IPS DF 6.9 (cell line): ENCODE measurements at regions not wholly inside any gene's neighbourhood (a gene's known extent, or its start where the extent isn't known, plus 50 kb on each side); places are given as distances from the start of the nearest gene placed in this dataset.

Source experiments
- DNase-seq: peaks from one replicate; pipeline ENCODE4 v3.0.0-alpha.2; 2013; ENCODE audit warnings: low read depth, low spot score
- H3K27ac ChIP-seq: one replicate; pipeline ENCODE4 v1.5.1; 2013; ENCODE audit warnings: low read length, control low read depth
- H3K27me3 ChIP-seq: 2 replicates; pipeline ENCODE4 v1.6.1; 2013; ENCODE audit warnings: mild to moderate bottlenecking, low read length; ENCODE audit not compliant: control insufficient read depth, insufficient read depth
- H3K36me3 ChIP-seq: 2 replicates; pipeline ENCODE4 v1.6.1; 2013; ENCODE audit warnings: low read length; ENCODE audit not compliant: control insufficient read depth, insufficient read depth
- H3K4me1 ChIP-seq: 2 replicates; pipeline ENCODE4 v1.6.1; 2013; ENCODE audit warnings: low read length; ENCODE audit not compliant: control insufficient read depth, insufficient read depth
- H3K4me3 ChIP-seq: 2 replicates; pipeline ENCODE4 v1.5.1; 2013; ENCODE audit warnings: mild to moderate bottlenecking, low read length
- H3K9me3 ChIP-seq: 2 replicates; pipeline ENCODE4 v1.6.1; 2013; ENCODE audit warnings: low read length, inconsistent platforms; ENCODE audit not compliant: control insufficient read depth, insufficient read depth
- WGBS: extraction: QIAGEN DNeasy Blood & Tissue Kit; methylation state at CpG from one replicate; pipeline ENCODE4 v1.1.7; 2013; ENCODE audit warnings: mixed read lengths, missing lambda C conversion rate; ENCODE audit not compliant: insufficient read length, insufficient coverage; 5-methylcytosine and 5-hydroxymethylcytosine counted together

GRCh38 chr2:41710944-41711343 is 336.9 kb upstream of the PKDCC start:
- Histone ChIP-seq H3K27ac (no peak overlapping the region), H3K27me3 (no peaks in the 10 kb centered on the region), H3K36me3 (no peaks in the 10 kb centered on the region), H3K9me3 (no peaks in the 10 kb centered on the region), H3K4me1 (no peaks in the 10 kb centered on the region), H3K4me3 (no peak overlapping the region)
- no CpG with 5 or more reads among the region's 3 CpGs for WGBS
- no peak for DNase-seq

- Histone ChIP-seq H3K27ac (no peak overlapping the region), H3K9me3 (no peaks in the 10 kb centered on the region), H3K4me1 (no peaks in the 10 kb centered on the region), H3K36me3 (no peaks in the 10 kb centered on the region), H3K27me3 (no peaks in the 10 kb centered on the region), H3K4me3 (no peak overlapping the region)
- no peak for DNase-seq
- no CpG with 5 or more reads among the region's 2 CpGs for WGBS
Observed at GRCh38 chr2:41711736-41712135, 336.1 kb upstream of the PKDCC start.

- DNase-seq, result no peak
- no CpG with 5 or more reads among the region's 5 CpGs for WGBS
- Histone ChIP-seq H3K9me3 (no peaks in the 10 kb centered on the region), H3K4me1 (no peaks in the 10 kb centered on the region), H3K27me3 (no peaks in the 10 kb centered on the region), H3K36me3 (no peaks in the 10 kb centered on the region), H3K4me3 (no peak overlapping the region), H3K27ac (no peak overlapping the region)
Observed at GRCh38 chr2:41716497-41716896, 331.3 kb upstream of the PKDCC start.

GRCh38 chr2:41717839-41718238 is 330.0 kb upstream of the PKDCC start:
- Histone ChIP-seq H3K9me3 (no peaks in the 10 kb centered on the region), H3K4me3 (no peak overlapping the region), H3K36me3 (no peaks in the 10 kb centered on the region), H3K4me1 (no peaks in the 10 kb centered on the region), H3K27ac (no peak overlapping the region), H3K27me3 (no peaks in the 10 kb centered on the region)
- WGBS, result no CpG with 5 or more reads among the region's 1 CpG
- no peak for DNase-seq

DNA sequence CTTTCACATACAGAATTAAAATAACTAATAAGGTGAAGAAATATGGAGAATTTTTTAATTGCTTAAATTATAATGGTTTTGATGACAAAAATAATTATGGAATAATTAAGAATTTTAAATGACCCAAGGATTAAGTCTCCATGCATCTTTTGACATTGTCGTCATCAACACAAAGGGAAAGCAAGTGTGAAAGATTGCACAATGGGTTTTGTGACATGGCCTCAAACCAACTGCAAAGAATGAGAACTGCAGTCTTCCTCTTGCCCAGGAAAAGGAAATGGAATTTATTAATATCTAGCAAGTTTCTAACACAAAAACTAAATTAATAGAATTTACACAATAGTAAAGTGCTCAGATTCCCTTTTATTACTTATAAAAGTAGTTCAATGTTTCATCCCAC is 329.1 kb upstream of the PKDCC start:
- no CpG with 5 or more reads among the region's 1 CpG for WGBS
- no peaks in the 10 kb centered on the region for H3K27me3 ChIP-seq
- H3K36me3 ChIP-seq, result no peaks in the 10 kb centered on the region
- no peak for DNase-seq
- no peak overlapping the region for H3K4me3 ChIP-seq
- H3K27ac ChIP-seq, result no peak overlapping the region
- no peaks in the 10 kb centered on the region for H3K4me1 ChIP-seq
- H3K9me3 ChIP-seq, result no peaks in the 10 kb centered on the region

GRCh38 chr2:41719756-41720155 is 328.1 kb upstream of the PKDCC start:
- no peak overlapping the region for H3K4me3 ChIP-seq
- H3K9me3 ChIP-seq, result no peaks in the 10 kb centered on the region
- H3K27ac ChIP-seq, result no peak overlapping the region
- no peaks in the 10 kb centered on the region for H3K36me3 ChIP-seq
- no peaks in the 10 kb centered on the region for H3K27me3 ChIP-seq
- no peaks in the 10 kb centered on the region for H3K4me1 ChIP-seq
- no CpG with 5 or more reads among the region's 6 CpGs for WGBS
- DNase-seq, result no peak

GRCh38 chr2:41720331-41721251 is 327.2 kb upstream of the PKDCC start:
- Histone ChIP-seq H3K27ac (no peak overlapping the region), H3K4me3 (no peak overlapping the region), H3K4me1 (no peaks in the 10 kb centered on the region), H3K36me3 (no peaks in the 10 kb centered on the region), H3K27me3 (no peaks in the 10 kb centered on the region), H3K9me3 (no peaks in the 10 kb centered on the region)
- DNase-seq, result no peak
- no CpG with 5 or more reads among the region's 6 CpGs for WGBS

- H3K27ac ChIP-seq, result no peak overlapping the region
- no peak for DNase-seq
- no CpG with 5 or more reads among the region's 6 CpGs for WGBS
Observed at GRCh38 chr2:41722668-41723369, 325.0 kb upstream of the PKDCC start.

GRCh38 chr2:41723526-41723925 is 324.3 kb upstream of the PKDCC start:
- H3K4me1 ChIP-seq, result no peaks in the 10 kb centered on the region
- H3K27ac ChIP-seq, result no peak overlapping the region
- WGBS, result no CpG with 5 or more reads among the region's 3 CpGs
- no peaks in the 10 kb centered on the region for H3K9me3 ChIP-seq
- H3K27me3 ChIP-seq, result no peaks in the 10 kb centered on the region
- H3K4me3 ChIP-seq, result no peak overlapping the region
- H3K36me3 ChIP-seq, result no peaks in the 10 kb centered on the region
- no peak for DNase-seq

More at GRCh38 chr2:41722668-41723369, 325.0 kb upstream of the PKDCC start:
- no peaks in the 10 kb centered on the region for H3K4me1 ChIP-seq
- H3K36me3 ChIP-seq, result no peaks in the 10 kb centered on the region
- H3K4me3 ChIP-seq, result no peak overlapping the region
- no peaks in the 10 kb centered on the region for H3K9me3 ChIP-seq
- H3K27me3 ChIP-seq, result no peaks in the 10 kb centered on the region

DNA sequence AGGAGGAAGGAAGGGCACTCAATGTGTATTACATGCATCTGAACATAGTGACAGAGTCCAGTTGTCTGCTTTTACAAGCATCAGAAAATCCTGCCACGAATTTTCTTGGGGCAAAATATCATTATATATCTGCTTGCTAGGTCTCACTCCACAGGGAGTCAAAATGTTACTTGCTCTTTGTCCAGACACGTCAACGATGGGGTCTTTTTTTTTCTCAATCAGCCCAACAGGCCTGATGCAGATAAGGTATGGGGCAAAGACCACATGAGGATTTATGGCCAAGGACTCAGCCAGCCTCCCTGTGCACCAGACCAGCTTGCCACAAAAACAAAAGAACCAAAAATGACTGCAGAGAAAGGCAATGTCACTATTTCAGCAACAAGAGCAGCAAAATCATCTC is 323.4 kb upstream of the PKDCC start:
- Histone ChIP-seq H3K36me3 (no peaks in the 10 kb centered on the region), H3K27me3 (no peaks in the 10 kb centered on the region), H3K4me3 (no peak overlapping the region), H3K9me3 (no peaks in the 10 kb centered on the region), H3K27ac (no peak overlapping the region), H3K4me1 (no peaks in the 10 kb centered on the region)
- no peak for DNase-seq
- WGBS, result no CpG with 5 or more reads among the region's 3 CpGs
